ENCODE measurements at regions not wholly inside any gene's neighbourhood (a gene's known extent, or its start where the extent isn't known, plus 50 kb on each side); places are given as distances from the start of the nearest gene placed in this dataset.

DNA sequence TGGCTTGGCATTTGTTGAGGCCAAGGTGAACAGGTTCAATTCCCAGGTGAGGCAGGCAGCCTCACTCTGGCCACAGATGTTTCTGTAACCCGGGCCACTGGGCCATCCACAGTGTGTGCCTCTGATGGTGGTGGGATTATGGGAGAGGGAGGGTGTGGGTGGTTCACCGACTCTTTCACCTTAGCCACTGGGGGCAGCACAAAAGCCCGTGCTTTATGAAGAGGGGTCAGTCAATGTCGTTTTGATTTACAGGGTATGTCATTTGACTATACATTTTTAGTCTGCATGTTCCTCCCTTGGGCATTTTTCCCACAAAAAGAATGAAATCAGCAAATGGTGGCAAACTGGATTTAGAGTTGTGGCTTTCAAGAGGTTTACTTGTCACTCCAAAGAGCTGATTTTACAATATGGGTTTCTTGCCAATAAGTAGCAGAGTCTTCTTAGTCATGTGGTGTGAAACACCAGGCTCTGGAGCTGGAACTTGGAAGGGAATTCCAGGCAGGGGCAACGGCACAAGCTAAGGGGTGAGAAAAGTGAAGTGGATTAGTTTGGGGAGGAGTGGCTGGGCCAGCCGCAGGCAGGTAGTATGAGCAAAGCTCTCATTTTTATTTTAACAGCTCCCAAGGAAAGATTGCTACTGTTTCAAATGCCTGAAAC is 217.8 kb upstream of the ZBED5 start:
- Histone ChIP-seq H3K36me3 (ENCODE audit: insufficient read depth, low read length) (no peaks in the 10 kb centered on the region), H3K4me3 (ENCODE audit: low read length in 2 of 2) (no peak overlapping the region), H3K4me1 (ENCODE audit: insufficient read depth, low read length) (no peaks in the 10 kb centered on the region), H3K9me3 (ENCODE audit: control insufficient read depth in 1 of 2, low read length in 2 of 2) (no peaks in the 10 kb centered on the region), H3K27me3 (ENCODE audit: insufficient read depth, low read length) (no peaks in the 10 kb centered on the region), H3K27ac (ENCODE audit: low read depth, low read length) (no peak overlapping the region)
- CTCF ChIA-PET (ENCODE audit: partially characterized antibody), result interaction anchor here (1.0 kb wide), 1 partner anchor 81 kb away, joined by 3 read pairs; no protein-coding TSS in a partner anchor
- Mint-ChIP-seq H3K4me1 (peaks cover 3 to 7% (median 3%) of the 10 kb centered on the region in 4 donors), H3K4me3 (no peak overlapping the region), H3K9me3 (peaks cover 0 to 2% (median 0%) of the 10 kb centered on the region in 8 donors), H3K27me3 (peaks cover 3 to 9% of the 10 kb centered on the region in 2 donors), H3K27ac (peak overlapping the region in 1 of 7 donors; percentile 32), H3K36me3 (no peaks in the 10 kb centered on the region)
- POLR2A ChIA-PET (ENCODE audit: partially characterized antibody), result no interaction called here
- no peak for DNase-seq
- intact Hi-C loops (cut with micrococcal nuclease), result loop anchor here (10.0 kb wide), 1 partner anchor 79 kb away; no protein-coding TSS in a partner anchor

DNA sequence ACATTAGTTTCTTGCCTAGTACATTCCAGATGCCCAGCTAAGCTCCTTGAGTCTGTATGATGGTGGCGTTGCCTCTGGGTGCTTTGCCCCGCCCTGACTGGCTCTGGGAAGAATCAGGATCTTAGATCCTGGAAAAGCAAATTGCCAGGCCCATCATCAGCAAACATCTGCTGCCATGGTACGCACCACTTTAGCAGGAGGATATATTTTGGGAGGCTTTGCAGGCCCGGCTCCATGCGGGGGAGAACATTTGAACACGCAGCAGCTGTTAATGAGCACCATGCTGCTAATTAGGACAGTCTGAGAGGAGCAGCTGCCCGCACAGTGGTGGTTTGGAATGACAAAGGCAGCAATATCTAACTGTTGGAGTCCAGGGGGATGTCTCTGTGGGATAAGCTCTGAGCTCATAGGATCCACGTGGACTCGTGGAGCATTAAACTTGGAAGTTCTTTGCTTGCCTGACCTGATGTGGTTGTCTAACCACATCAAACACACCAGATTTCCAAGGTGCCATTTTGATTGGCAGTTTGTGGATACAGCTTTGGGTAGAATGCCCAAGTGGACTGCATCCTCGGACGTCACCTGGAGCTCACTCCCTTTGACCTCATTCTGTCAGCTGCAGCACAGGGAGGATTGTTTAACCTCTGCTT is 217.0 kb upstream of the ZBED5 start:
- Histone ChIP-seq H3K36me3 (ENCODE audit: insufficient read depth, low read length) (no peaks in the 10 kb centered on the region), H3K4me1 (ENCODE audit: insufficient read depth, low read length) (no peaks in the 10 kb centered on the region), H3K4me3 (ENCODE audit: low read length in 2 of 2) (no peak overlapping the region), H3K27me3 (ENCODE audit: insufficient read depth, low read length) (no peaks in the 10 kb centered on the region), H3K27ac (ENCODE audit: low read depth, low read length) (no peak overlapping the region), H3K9me3 (ENCODE audit: control insufficient read depth in 1 of 2, low read length in 2 of 2) (no peaks in the 10 kb centered on the region)
- Mint-ChIP-seq H3K4me1 (peaks cover 3 to 7% (median 3%) of the 10 kb centered on the region in 4 donors), H3K27me3 (peaks cover 3 to 9% of the 10 kb centered on the region in 2 donors), H3K36me3 (no peaks in the 10 kb centered on the region), H3K4me3 (no peak overlapping the region), H3K9me3 (peaks cover 0 to 1% (median 0%) of the 10 kb centered on the region in 8 donors), H3K27ac (no peak overlapping the region)
- no peak for DNase-seq
- CTCF ChIA-PET (ENCODE audit: partially characterized antibody), result interaction anchor here (1.0 kb wide), 1 partner anchor 82 kb away, joined by 3 read pairs; no protein-coding TSS in a partner anchor
- intact Hi-C loops (cut with micrococcal nuclease), result loop anchor here (10.0 kb wide), 1 partner anchor 80 kb away; no protein-coding TSS in a partner anchor
- POLR2A ChIA-PET (ENCODE audit: partially characterized antibody), result no interaction called here

DNA sequence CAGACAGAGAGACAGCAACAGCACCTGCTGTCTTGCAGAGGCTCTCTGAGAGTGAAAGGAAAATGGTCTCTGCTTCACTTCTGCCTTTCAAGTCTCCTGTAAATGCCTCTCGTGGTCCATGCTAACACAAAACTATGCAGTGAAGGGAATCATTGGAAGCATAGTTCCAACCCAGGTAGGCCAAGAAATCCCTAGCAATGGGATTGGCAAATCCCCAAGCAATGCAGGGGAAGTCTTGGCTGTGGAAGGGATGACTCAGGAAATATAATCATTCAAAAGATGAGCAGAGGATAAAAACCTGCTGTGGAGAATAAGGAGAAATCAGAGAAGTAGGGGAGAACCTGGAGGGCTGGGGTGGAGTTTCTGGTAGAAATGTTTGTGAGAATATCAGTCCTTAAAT is 216.1 kb upstream of the ZBED5 start:
- Histone ChIP-seq H3K27ac (ENCODE audit: low read depth, low read length) (no peak overlapping the region), H3K36me3 (ENCODE audit: insufficient read depth, low read length) (no peaks in the 10 kb centered on the region), H3K27me3 (ENCODE audit: insufficient read depth, low read length) (no peaks in the 10 kb centered on the region), H3K4me3 (ENCODE audit: low read length in 2 of 2) (no peak overlapping the region), H3K9me3 (ENCODE audit: control insufficient read depth in 1 of 2, low read length in 2 of 2) (no peaks in the 10 kb centered on the region), H3K4me1 (ENCODE audit: insufficient read depth, low read length) (no peaks in the 10 kb centered on the region)
- no peaks in the 10 kb centered on the region for H3K36me3 Mint-ChIP-seq
- no peaks in the 10 kb centered on the region for H3K9me3 Mint-ChIP-seq
- peaks cover 3 to 7% of the 10 kb centered on the region in 2 donors for H3K27me3 Mint-ChIP-seq
- ChIA-PET POLR2A (ENCODE audit: partially characterized antibody) (no interaction called here), CTCF (ENCODE audit: partially characterized antibody) (interaction anchor here (1.3 kb wide), 1 partner anchor 82 kb away, joined by 3 read pairs; no protein-coding TSS in a partner anchor)
- intact Hi-C loops (cut with micrococcal nuclease), result loop anchor here (10.0 kb wide), 1 partner anchor 81 kb away; no protein-coding TSS in a partner anchor
- no peak for DNase-seq
- peak overlapping the region in 2 of 7 donors; percentile 13 to 19 for H3K27ac Mint-ChIP-seq
- H3K4me1 Mint-ChIP-seq, result peaks cover 3 to 7% (median 3%) of the 10 kb centered on the region in 4 donors
- H3K4me3 Mint-ChIP-seq, result no peak overlapping the region

DNA sequence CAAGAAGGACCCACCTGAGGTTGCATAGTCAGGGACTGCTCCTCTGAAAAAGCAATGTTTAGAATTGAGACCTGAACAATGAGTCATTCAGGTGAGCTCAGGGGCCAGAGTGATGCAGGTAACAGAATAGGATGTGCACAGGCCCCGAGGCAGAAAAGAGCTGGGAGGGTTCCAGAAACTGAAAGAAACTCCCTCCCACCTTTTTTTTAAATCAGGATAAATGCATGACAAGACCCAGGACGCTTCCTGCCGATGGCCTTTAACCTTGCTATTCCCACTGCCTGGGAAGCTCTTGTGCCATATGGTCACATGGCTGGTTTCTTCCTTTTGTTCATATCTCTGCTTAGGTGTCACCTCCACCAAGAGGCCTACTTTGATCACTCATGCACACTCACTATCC is 214.2 kb upstream of the ZBED5 start:
- Histone ChIP-seq H3K27me3 (ENCODE audit: insufficient read depth, low read length) (no peaks in the 10 kb centered on the region), H3K36me3 (ENCODE audit: insufficient read depth, low read length) (no peaks in the 10 kb centered on the region), H3K27ac (ENCODE audit: low read depth, low read length) (no peak overlapping the region), H3K4me3 (ENCODE audit: low read length in 2 of 2) (no peak overlapping the region), H3K4me1 (ENCODE audit: insufficient read depth, low read length) (no peaks in the 10 kb centered on the region), H3K9me3 (ENCODE audit: control insufficient read depth in 1 of 2, low read length in 2 of 2) (no peaks in the 10 kb centered on the region)
- intact Hi-C loops (cut with micrococcal nuclease), result loop anchor here (10.0 kb wide), 1 partner anchor 83 kb away; no protein-coding TSS in a partner anchor
- Mint-ChIP-seq H3K4me1 (peaks cover 3 to 7% (median 3%) of the 10 kb centered on the region in 4 donors), H3K9me3 (no peaks in the 10 kb centered on the region), H3K27me3 (no peaks in the 10 kb centered on the region), H3K4me3 (no peak overlapping the region), H3K36me3 (no peaks in the 10 kb centered on the region), H3K27ac (no peak overlapping the region)
- DNase-seq, result no peak
- ChIA-PET POLR2A (ENCODE audit: partially characterized antibody) (no interaction called here), CTCF (ENCODE audit: partially characterized antibody) (interaction anchor here (2.3 kb wide), 1 partner anchor 44 kb away, joined by 10 read pairs; no protein-coding TSS in a partner anchor)

DNA sequence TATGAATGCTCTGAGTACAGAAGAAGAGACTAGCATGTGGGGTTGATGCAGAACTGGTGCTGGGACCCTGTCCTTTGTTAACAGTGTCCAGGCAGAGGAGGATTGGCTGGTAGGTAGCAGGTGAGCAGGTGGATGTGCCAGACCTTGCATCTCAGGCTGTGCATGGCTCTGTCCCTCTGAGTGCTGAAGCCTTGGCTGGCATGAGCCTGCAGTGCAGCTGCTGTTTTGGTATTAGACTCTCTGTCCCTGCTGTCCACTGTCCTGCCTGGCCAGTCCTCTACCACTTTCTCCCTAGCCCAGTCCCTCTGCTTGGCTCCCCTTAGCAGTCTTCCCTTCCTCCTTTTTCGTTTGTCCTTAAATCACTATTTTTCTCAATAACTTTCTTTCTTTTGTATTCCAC is 213.6 kb upstream of the ZBED5 start:
- no peak overlapping the region for H3K4me3 Mint-ChIP-seq
- no peaks in the 10 kb centered on the region for H3K36me3 ChIP-seq (ENCODE audit: insufficient read depth, low read length)
- intact Hi-C loops (cut with micrococcal nuclease), result loop anchor here (10.0 kb wide), 1 partner anchor 83 kb away; no protein-coding TSS in a partner anchor
- POLR2A ChIA-PET (ENCODE audit: partially characterized antibody), result no interaction called here
- CTCF ChIA-PET (ENCODE audit: partially characterized antibody), result interaction anchor here (2.3 kb wide), 1 partner anchor 44 kb away, joined by 10 read pairs; no protein-coding TSS in a partner anchor
- DNase-seq, result no peak
- H3K4me3 ChIP-seq (ENCODE audit: low read length in 2 of 2), result no peak overlapping the region
- peak overlapping the region in 1 of 7 donors; percentile 14 for H3K27ac Mint-ChIP-seq
- no peak overlapping the region for H3K27ac ChIP-seq (ENCODE audit: low read depth, low read length)
- no peaks in the 10 kb centered on the region for H3K4me1 ChIP-seq (ENCODE audit: insufficient read depth, low read length)
- no peaks in the 10 kb centered on the region for H3K9me3 ChIP-seq (ENCODE audit: control insufficient read depth in 1 of 2, low read length in 2 of 2)
- no peaks in the 10 kb centered on the region for H3K27me3 ChIP-seq (ENCODE audit: insufficient read depth, low read length)
- H3K27me3 Mint-ChIP-seq, result no peaks in the 10 kb centered on the region
- no peaks in the 10 kb centered on the region for H3K36me3 Mint-ChIP-seq
- no peaks in the 10 kb centered on the region for H3K9me3 Mint-ChIP-seq
- H3K4me1 Mint-ChIP-seq, result peaks cover 0 to 7% (median 2%) of the 10 kb centered on the region in 4 donors

DNA sequence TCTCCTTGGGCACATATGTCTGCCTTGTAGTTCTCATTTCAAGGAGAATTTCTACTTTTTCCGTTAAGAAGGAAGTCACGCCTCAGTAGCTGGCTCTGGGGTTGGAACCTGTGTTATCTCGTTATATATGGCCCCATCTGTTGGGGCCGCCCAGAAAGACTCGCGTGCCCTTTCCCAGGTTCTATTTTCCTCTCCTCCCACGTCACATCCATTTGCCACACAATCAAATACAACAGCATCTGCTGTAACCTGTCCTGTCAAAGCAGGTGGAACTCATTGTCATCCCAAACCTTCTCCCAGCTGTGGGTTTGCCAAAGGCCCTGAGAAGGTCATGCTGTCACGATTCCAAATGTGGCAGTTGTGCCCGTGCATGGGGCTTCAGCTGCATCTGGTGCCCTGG is 213.1 kb upstream of the ZBED5 start:
- no peaks in the 10 kb centered on the region for H3K27me3 Mint-ChIP-seq
- CTCF ChIA-PET (ENCODE audit: partially characterized antibody), result interaction anchor here (2.3 kb wide), 1 partner anchor 43 kb away, joined by 10 read pairs; no protein-coding TSS in a partner anchor

More for the DNA sequence above, 213.1 kb upstream of the ZBED5 start:
- H3K27me3 ChIP-seq (ENCODE audit: insufficient read depth, low read length), result no peaks in the 10 kb centered on the region
- Mint-ChIP-seq H3K4me3 (no peak overlapping the region), H3K4me1 (peaks cover 0 to 2% (median 0%) of the 10 kb centered on the region in 4 donors), H3K27ac (no peak overlapping the region), H3K36me3 (no peaks in the 10 kb centered on the region), H3K9me3 (no peaks in the 10 kb centered on the region)
- intact Hi-C loops (cut with micrococcal nuclease), result loop anchor here (10.0 kb wide), 1 partner anchor 84 kb away; no protein-coding TSS in a partner anchor
- DNase-seq, result no peak
- H3K4me3 ChIP-seq (ENCODE audit: low read length in 2 of 2), result no peak overlapping the region
- H3K4me1 ChIP-seq (ENCODE audit: insufficient read depth, low read length), result no peaks in the 10 kb centered on the region
- POLR2A ChIA-PET (ENCODE audit: partially characterized antibody), result no interaction called here
- no peak overlapping the region for H3K27ac ChIP-seq (ENCODE audit: low read depth, low read length)
- no peaks in the 10 kb centered on the region for H3K9me3 ChIP-seq (ENCODE audit: control insufficient read depth in 1 of 2, low read length in 2 of 2)
- no peaks in the 10 kb centered on the region for H3K36me3 ChIP-seq (ENCODE audit: insufficient read depth, low read length)
